IPS DF 4.7 (cell line): ENCODE measurements at regions not wholly inside any gene's neighbourhood (a gene's known extent, or its start where the extent isn't known, plus 50 kb on each side); places are given as distances from the start of the nearest gene placed in this dataset.
"Not testable (repeated sequence)": the region's sequence is repeated elsewhere in the genome, so short reads cannot be mapped to it uniquely, and the experiment has no call there.

Experiments used
- DNase-seq: peaks from one replicate; pipeline ENCODE4 v3.0.0-alpha.2; 2013; ENCODE audit warnings: low spot score; ENCODE audit errors: extremely low read depth

DNA sequence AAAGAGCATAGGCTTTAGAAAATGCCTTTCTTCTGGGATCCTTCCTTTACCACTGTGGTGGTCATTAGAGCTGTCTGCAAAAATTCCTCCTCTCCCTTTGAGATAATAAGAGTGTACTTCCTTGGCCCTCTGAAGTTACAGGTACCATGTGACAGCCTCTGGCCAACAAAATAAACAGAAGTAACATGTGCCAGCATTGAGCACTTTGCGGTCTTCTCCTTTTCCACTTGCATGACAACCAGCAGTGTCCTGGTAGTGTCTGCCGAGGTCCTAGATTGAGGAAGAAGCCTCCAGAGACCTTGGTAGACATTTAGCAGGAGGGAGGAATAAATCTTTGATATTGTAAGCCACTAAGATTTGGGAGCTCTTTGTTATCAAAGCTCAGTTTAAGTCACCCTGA, 87.5 kb upstream of the ARID1B start:
- DNase-seq: no peak

DNA sequence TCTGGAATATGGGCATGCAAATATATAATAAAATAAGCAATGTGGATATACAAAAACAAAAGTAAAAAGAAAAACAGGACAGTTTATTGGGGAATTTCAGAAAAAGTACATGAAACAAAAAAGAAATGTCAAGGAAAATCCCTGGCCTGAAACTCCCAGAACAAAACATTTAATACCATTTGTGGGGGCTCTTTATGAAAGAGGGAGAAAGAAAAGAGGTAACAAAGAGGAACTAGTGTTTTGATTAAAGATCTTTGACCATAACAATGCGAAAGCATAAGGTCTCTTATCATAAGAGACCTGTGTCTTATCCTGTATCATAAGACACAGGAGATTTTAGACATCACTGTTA, 88.6 kb upstream of the ARID1B start:
- no peak for DNase-seq

DNA sequence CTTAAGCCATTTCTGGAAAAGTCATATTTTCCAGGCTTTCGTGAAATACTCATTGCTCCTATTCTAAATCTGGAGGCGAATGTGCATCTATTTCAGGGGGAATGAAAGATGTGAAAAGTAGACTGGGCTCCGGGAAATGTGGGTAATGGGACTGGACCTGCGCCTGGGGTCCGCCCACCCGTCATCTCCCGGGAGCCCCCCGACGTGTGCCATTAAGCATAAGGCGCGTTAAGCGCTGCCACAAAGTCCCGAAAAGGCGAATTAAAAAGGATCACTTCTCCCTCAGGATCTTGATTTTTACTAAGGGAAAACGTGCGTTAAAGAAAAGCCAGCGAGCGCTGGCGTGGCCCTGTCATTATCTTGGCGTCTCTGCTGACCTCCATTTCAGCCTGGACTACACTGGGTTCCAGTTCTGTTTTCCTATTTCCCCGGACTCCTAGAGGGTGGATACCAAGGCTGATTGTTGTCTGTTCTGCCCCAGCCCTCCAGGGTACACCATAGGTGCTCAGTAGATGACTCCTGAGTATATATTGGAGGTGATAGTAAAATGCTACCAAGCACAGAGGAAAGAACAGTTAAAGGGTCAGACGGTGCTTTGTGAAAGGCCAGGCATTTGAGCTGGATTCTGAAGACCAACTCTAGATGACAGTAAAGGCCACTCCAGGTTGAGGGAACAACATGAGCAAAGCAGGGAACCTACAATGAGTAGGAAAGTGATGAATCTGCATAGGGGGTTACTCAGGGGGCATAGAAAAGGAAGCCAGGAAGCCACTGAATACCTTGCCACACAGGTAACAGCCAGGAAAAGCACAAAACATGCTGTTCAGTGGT, 89.2 kb upstream of the ARID1B start:
- DNase-seq: no peak

DNA sequence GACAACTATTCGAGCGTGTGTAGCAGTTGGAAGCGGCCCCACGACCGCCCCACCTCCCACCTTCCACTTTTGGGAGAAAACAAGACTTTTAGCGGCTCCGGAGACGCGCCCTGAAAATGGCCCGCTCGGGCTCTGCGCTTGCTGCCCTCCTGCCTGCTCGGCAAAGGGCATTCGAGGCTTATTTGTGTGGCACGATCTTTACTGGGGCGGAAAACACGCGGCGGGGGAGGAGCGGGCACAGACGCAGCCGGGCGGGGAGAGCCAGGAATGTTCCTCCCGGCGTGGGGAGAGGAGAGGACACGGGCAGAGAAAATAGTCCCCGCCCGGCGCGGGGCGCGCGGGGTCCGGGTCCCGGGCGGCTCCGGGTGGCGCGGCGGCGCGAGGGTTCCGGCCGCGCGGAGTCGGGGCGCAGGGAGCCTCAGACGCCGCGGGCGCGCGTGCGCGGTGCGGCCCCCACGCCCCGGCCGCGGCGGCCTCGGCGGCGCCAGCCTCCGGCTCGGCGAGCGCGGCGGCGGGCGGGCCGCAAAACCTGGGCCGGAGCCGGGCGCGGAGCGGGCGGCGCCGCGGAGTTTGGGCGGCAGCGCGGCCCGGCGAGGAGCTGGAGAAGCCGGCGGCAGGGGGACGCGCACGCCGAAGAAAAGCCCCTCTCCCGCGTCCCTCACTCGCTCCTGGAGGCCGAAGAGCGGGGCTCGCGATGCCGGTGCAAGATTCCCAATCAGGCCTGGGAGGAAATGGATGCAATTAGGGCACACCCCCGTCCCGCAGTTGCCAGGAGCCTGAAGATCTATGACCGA, 90.0 kb upstream of the ARID1B start:
- DNase-seq: no peak

DNA sequence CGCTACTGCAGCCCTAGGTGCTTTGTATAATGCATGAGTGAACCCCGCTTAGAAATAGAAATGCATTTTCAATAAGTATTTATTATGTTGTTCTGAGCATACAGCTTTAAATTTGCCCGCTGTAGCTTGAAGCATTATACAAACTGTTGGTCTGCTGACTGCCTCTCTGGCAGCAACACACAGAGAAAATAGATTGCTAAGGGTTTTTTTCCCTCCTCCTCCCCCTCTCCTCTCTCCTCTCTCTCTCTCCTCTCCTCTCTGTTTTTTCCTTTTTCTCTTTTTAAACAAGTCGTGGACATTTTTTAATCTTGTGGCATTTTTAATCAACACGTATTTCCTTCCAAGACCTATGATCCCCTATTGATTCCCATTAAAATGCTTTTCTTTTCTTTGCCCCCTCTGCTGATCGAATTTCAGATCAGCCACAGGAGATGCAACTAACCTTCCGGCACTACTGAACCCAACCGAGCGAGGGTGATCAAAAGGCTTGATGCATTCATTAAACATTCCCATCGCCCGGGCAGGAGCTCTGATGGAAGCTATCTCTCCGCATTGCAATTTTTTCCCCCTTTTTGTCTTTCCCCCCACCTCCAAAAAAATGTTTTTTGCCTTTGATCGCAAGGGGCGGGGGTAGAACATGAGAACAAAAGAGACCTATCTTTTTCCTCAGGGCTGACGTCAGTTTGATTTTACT, 90.7 kb upstream of the ARID1B start:
- no peak for DNase-seq

DNA sequence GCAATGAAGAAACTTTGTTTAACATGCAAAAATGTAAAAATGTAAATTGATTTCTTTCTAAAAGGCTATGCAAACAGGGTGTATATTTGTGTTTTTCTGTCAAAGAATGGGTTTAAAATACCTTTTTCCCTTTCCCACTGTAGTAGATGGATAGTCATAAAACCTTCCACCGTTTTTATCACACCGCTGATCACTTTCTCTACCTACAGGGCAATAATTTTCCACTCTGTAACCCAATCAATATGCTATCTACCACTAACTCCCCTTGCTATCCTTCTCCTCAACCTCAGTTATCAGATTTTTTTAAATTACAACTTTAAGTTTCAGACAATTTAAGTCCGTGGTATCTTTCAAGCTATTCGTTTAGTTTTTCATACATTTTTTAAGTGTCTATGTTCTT, 91.4 kb upstream of the ARID1B start:
- DNase-seq: no peak

DNA sequence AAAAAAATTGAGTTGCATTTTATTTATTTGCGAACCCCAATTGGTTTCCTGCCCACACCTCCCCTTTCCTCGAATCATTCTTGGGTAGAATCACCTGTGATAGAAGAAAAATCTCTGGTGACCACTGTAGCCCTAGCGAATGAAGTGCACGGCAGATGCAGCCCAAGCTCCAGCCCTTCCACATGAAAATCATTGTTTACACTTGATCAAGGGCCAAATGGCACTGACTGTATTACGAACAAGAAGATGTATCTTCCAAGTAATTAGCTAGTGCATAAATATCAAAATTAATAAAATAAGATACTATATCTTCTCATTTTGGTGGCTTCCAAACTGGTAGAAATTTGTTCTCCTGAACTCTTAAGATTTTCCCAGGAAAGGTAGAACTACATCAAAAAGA, 93.4 kb upstream of the ARID1B start:
- no peak for DNase-seq

DNA sequence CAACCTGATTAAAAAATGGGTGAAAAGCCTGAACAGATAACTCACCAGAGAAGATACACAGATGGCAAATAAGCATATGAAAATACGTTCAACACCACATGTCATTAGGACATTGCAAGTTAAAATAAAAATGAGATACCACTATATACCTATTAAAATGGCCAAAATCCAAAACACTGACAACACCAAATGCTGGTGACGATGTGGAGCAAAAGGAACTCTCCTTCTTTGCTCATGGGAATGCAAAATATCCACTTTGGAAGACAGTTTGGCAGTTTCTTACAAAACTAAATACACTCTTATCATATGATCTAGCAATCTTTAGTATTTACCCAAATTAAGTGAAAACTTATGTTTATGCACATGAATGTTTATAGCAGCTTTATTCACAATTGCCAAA, 100.5 kb upstream of the ARID1B start:
- DNase-seq: no peak

DNA sequence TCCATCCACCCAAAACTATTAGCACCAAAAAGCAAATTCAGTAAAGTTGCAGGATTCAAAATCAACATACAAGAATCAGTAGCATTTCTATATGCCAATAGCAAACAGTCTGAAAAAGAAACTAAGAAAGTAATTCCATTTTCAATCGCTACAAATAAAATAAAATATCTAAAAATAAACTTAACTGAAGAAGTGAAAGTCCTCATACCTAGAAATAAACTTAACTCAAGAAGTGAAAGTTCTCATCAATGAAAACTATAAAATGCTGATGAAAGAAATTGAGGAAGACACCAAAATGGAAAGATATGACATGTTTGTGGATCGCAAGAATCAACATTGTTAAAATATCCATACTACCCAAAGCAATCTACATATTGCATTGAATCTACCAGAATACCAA, 103.0 kb upstream of the ARID1B start:
- DNase-seq: no peak

DNA sequence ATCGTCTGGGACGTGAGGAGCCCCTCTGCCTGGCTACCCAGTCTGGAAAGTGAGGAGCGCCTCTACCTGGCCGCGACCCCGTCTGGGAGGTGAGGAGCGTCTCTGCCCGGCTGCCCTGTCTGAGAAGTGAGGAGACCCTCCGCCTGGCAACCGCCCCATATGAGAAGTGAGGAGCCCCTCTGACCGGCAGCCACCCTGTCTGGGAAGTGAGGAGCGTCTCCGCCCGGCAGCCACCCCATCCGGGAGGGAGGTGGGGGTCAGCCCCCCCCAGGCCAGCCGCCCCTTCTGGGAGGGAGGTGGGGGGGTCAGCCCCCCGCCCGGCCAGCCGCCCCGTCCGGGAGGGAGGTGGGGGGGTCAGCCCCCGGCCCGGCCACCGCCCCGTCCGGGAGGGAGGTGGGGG, 107.1 kb upstream of the ARID1B start:
- not testable (repeated sequence) for DNase-seq

DNA sequence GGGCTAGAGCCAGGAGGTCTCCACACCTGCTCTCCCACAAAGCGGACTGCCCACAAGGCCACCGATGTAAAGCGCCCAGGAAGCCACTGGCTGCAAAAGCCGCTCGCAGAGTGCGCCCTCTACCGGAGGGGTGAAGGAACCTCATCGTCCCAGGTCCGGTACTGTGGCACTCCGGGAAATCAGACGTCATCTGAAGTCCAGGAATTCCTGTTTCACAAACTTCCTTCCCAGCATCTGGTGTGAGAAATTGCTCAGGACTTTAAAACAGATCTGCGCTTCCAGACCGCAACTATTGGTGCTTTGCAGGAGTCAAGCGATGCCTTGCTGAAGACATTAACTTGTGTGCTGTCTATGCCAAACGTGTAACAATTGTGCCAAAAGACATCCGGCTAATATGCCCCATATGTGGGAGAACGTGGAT, 115.1 kb upstream of the ARID1B start:
- no peak for DNase-seq

DNA sequence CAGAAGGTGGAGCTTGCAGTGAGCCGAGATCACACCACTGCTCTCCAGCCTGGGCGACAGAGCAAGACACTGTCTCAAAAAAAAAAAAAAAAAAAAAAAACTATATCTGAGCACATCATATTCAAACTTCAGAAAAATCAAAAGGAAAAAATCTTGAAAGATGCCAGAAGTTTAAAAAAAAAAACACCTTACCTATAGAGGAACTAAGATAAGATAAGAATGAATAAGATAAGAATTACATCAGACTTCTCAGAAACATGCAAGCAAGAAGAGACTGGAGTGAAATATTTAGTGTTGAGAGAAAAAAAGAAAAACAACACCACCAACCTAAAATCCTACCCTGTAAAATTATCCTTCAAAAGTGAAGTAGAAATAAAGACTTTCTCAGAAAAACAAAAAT, 116.8 kb upstream of the ARID1B start:
- no peak for DNase-seq

DNA sequence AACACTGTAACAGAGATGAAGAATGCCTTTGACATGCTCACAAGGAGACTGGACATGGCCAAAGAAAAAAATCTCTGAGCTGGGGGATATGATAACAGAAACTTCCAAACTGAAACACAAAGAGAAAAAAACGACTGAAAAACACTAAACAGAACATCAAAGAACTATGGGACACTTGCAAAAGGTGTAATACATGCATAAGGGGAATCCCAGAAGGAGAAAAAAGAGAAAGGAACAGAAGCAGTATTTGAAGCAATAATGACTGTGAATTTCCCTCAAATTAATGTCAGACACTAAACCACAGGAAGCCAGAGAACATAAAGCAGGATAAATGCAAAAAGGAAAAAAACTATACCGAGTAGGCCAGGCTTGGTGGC, 117.4 kb upstream of the ARID1B start:
- DNase-seq: no peak

DNA sequence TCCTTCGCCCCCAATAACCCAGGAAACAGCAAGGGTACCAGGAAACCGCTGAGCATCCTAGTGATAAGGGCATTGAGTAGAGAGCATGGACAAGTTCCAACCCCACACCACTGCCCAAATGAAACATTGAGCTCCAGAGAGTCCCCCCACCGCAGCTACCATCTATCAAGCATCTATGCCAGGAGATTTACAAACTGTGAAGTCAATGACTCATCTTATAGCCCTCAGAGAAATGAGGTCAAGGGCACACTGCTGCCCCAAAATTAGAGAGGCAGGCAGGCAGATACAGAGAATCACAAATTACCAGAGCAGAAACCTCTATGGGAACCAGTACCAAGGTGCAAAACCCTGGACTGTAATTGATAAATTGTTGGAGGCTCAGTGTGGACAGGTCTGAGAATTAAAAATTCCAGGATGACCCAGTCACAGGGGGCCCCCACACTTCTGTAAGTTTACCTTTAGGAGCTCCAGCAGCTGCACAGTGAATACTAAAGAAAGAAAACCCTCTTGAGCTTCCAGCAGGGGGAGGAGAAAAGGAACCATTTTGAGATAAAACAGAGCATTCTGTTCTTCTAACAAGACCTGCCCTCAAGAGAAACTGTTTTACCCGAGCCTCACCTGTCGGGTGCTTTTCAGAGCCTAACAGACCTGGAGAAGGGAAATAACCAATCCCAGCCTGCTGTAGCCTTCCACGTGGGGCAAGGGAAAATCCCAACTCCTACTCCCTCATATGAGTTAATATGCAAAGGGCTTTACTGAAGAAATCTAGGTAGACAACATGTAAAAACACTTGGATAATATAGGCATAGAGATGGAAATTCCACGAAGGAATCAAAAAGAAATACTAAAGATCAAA, 118.0 kb upstream of the ARID1B start:
- no peak for DNase-seq

DNA sequence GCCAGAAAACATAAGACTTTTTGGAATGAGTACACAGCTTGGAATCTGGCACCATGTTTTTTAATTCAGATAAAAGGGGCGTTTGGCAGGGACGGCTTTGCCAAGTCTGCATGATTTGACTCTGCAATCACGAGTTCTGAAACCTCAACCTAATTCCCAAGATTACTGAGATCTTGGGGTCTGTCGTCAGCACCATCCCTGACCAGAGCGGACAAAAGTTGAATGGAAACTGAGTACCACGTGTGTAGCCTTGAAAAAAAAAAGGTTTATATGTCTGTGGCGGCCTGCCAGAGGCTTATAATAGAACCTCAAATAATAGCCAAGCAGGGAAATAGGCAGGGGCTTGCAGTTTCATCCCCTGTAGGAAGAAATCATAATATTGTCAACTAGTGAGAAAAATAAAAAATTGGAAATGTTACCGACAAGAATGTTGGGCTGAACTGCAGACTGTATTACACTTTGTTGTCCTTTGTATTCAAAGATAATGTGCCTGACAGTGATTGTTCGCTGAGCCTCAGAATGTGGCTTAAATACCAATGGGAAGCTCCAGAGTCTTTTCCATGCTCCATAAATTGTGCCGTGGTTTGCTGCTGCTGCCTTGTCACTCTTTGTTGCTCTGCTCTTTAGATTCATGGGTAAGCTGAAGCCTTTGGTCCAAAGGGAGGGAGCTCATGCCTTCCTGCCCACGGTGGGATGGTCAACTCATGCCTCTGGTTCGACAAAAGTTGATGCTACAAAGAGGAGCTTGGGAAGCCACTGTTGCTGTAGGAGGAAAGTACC, 118.8 kb upstream of the ARID1B start:
- no peak for DNase-seq

DNA sequence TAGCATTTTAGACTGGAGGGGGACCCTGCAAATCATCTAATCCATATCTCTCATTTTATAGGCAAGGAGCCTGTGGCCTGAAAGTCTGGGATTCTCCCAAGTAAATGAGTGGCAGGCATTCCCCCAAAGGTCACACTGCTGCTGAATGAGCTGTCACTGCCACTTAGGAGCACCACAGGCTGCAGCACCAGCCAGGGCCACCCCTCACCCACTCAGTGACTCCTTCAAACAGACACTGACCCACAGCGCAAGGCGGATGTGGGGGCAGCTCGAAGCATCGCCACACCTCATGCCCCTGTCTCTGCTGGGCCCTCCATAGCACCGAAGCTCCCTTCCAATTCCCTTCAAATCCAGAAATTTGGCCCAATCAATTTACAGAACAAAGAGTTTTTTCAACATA, 119.9 kb upstream of the ARID1B start:
- no peak for DNase-seq

DNA sequence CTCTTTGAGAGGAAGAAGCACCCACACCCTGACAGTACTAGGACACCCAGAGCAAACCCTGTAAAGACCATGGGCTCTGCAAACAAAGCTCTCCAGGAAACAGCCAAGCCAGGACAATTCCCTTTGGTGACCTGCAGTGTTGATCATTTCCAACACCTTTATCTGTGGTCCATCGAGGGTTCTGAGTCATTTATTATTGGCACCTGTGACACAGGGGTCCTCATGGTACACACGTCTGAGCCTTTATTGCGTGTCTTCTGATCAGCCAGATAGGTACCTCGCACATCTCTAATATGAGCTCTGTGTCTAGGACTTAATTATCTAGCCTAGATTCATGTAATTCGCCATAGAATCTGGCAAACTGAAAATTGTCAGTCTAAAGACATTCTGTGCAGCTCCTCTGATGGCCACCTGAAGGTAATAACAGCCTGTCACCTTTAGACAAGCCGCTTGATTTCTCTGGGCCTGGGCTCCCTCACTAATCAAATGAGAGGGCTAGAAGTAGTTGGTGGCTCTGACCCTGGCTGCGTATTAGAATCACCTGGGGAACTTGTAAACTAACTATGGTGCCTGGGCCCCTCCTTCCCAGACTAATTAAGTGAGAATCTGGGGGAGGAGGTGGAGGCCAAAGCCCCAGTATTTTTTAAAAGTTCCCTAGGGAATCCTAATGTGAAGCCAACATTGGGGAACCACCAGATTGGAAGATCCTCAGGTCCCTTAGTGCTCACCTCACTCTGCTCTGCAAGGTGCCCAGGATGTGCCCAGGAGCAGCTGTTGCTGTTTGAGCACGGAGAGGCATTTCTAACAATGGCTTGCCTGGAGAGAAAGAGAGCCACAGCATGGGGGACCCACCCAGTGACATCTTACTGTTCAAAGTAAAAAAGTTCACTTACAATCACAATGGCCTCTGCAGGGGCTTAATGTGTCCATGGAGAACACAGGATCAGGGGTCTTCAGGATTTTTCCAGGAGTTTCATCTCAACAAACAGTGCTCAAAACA, 122.0 kb upstream of the ARID1B start:
- peak; percentile 53 for DNase-seq

DNA sequence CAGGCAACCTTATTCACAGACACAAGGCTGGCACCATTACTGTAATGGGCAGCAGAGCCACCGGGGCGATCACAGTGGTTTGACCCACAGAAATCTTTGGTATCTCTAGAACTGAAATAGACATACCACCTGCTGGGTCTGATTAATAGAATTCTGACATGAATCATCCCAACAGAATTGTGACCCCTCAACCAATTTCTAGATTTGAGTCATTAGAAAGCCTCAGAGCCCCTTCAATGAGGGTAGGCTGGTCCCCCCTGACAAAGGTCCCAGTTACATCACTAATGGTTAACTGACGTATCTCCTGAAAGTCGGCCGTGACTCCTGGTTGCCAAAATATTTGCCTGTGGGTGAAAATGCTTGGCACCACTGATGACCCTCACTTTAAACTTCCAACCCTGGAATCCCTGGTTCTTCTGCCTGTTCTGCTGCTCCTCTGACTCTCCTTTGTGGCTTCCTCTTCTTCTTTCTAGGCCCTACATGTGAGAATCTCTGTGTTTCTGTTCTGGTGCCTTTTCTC, 124.9 kb upstream of the ARID1B start:
- no peak for DNase-seq

DNA sequence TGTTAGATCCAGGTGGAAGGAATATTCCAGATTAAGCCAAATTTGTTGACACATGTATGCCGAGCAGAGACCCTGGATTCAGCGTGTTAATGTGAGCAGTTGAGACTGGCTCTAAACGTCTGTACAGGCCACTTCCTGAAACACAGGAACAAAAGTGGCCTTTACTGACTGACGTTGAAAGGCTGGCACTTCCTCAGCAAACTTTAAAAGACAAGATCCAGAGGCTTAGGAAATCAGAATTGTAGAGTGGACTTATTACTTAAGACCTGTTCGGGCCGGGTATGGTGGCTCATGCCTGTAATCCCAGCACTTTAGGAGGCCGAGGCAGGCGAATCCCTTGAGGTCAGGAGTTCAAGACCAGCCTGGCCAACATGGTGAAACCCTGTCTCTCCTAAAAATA, 125.7 kb upstream of the ARID1B start:
- no peak for DNase-seq
